ENCODE measurements at regions not wholly inside any gene's neighbourhood (a gene's known extent, or its start where the extent isn't known, plus 50 kb on each side); places are given as distances from the start of the nearest gene placed in this dataset.

- no peak for TF ChIP-seq CTCF (IDR thresholded peaks at IDR 0.05; ENCODE audit: low read depth, low read length, poor library complexity, severe bottlenecking)
- no peak for TF ChIP-seq EZH2phosphoT487 (IDR thresholded peaks at IDR 0.05; ENCODE audit: borderline replicate concordance, low read length)
These were observed 203.2 kb upstream of the MEX3C start for GRCh38 chr18:51400721-51401120.

Measured in DOHH2 (cell line).